ENCODE measurements at regions not wholly inside any gene's neighbourhood (a gene's known extent, or its start where the extent isn't known, plus 50 kb on each side); places are given as distances from the start of the nearest gene placed in this dataset.

- DNase-seq (ENCODE audit: extremely low read depth, low read depth): no peak
- TF ChIP-seq, protein P1, sequence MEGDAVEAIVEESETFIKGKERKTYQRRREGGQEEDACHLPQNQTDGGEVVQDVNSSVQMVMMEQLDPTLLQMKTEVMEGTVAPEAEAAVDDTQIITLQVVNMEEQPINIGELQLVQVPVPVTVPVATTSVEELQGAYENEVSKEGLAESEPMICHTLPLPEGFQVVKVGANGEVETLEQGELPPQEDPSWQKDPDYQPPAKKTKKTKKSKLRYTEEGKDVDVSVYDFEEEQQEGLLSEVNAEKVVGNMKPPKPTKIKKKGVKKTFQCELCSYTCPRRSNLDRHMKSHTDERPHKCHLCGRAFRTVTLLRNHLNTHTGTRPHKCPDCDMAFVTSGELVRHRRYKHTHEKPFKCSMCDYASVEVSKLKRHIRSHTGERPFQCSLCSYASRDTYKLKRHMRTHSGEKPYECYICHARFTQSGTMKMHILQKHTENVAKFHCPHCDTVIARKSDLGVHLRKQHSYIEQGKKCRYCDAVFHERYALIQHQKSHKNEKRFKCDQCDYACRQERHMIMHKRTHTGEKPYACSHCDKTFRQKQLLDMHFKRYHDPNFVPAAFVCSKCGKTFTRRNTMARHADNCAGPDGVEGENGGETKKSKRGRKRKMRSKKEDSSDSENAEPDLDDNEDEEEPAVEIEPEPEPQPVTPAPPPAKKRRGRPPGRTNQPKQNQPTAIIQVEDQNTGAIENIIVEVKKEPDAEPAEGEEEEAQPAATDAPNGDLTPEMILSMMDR (IDR thresholded peaks at IDR 0.05; ENCODE audit: low read depth, low read length, missing control alignments): no peak
Observed at GRCh38 chr13:74778946-74779345, 644.7 kb upstream of the KLF12 start.

GRCh38 chr13:74778087-74778486, 643.9 kb upstream of the KLF12 start:
- H3K4me3 ChIP-seq (replicated peaks; ENCODE audit: low read depth, low read length): no peak overlapping the region
- no peak for DNase-seq (ENCODE audit: extremely low read depth, low read depth)
- TF ChIP-seq, protein P1 (IDR thresholded peaks at IDR 0.05; ENCODE audit: low read depth, low read length, missing control alignments): no peak

More at GRCh38 chr13:74778946-74779345, 644.7 kb upstream of the KLF12 start:
- no peak overlapping the region for H3K4me3 ChIP-seq (replicated peaks; ENCODE audit: low read depth, low read length)

DNA sequence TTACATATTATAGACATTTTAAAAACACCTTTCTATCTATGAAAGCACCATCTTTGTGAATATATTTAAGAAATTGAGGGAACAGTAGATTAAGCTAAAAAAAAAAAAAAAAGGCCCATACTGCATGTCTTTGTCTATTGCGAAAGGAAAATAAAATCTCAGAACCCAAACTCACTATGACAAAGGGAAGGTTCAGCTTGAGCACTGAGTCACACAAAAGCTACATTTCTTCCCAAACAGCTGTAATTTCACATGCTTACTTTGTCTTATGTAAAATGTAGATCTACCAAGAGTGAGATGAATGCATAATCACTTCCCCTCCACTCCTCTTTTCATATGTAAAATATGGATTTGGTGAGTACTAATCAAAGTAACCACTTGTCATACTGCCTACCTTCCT, 640.1 kb upstream of the KLF12 start:
- TF ChIP-seq, protein P1 (IDR thresholded peaks at IDR 0.05; ENCODE audit: low read depth, low read length, missing control alignments): no peak
- no peak overlapping the region for H3K4me3 ChIP-seq (replicated peaks; ENCODE audit: low read depth, low read length)
- DNase-seq (ENCODE audit: extremely low read depth, low read depth): no peak

GRCh38 chr13:74773248-74773647, 639.0 kb upstream of the KLF12 start:
- DNase-seq (ENCODE audit: extremely low read depth, low read depth): no peak
- no peak overlapping the region for H3K4me3 ChIP-seq (replicated peaks; ENCODE audit: low read depth, low read length)
- TF ChIP-seq, protein P1 (IDR thresholded peaks at IDR 0.05; ENCODE audit: low read depth, low read length, missing control alignments): no peak

- TF ChIP-seq, protein P1 (IDR thresholded peaks at IDR 0.05; ENCODE audit: low read depth, low read length, missing control alignments): no peak
- DNase-seq (ENCODE audit: extremely low read depth, low read depth): no peak
- H3K4me3 ChIP-seq (replicated peaks; ENCODE audit: low read depth, low read length): no peak overlapping the region
Observed at GRCh38 chr13:74771964-74772363, 637.8 kb upstream of the KLF12 start.

DNA sequence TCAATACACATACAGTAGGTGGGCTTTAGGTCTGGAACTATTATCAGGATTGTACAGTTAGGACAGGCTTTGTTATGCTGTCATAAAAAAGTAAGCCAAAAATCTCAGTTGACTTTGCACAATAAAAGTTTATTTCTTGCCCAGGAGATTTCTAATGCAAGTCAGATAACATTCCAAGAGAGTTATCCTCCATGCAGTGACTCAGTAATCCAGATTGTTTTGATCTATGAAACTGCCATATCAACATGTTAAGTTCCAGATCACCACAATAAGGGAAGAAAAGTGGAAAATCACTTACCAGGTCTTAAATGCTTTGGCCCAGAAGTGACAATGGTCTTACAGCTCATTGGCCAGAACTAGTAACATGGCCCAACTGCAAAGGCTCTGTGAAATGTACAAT, 636.2 kb upstream of the KLF12 start:
- TF ChIP-seq, protein P1 (IDR thresholded peaks at IDR 0.05; ENCODE audit: low read depth, low read length, missing control alignments): no peak
- DNase-seq (ENCODE audit: extremely low read depth, low read depth): peak; percentile 73
- no peak overlapping the region for H3K4me3 ChIP-seq (replicated peaks; ENCODE audit: low read depth, low read length)

DNA sequence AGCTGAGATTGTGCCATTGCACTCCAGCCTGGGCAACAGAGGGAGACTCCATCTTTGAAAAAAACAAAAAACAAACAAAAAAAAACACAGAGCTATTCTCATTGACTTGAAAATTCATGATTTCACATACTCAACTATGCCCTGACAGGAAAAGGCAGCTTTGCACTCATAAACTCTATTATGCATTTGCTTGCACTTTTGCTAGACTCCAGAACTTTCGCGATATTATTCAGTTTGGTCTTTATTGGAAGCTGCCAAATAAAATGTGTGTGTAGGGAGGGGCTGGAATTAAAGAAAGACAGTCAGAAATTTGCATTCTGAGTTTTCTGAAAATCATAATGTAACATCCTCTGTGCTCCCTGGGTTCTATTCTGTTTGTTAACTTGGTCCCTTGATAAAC, 635.1 kb upstream of the KLF12 start:
- TF ChIP-seq, protein P1 (IDR thresholded peaks at IDR 0.05; ENCODE audit: low read depth, low read length, missing control alignments): no peak
- no peak for DNase-seq (ENCODE audit: extremely low read depth, low read depth)
- H3K4me3 ChIP-seq (replicated peaks; ENCODE audit: low read depth, low read length): no peak overlapping the region
